ENCODE measurements at regions not wholly inside any gene's neighbourhood (a gene's known extent, or its start where the extent isn't known, plus 50 kb on each side); places are given as distances from the start of the nearest gene placed in this dataset.
A peak's percentile ranks its signal among the peaks of the same experiment; 100 is the strongest.

GRCh38 chr17:77471984-77472461 is 331.3 kb downstream of the SEC14L1 start:
- 0% methylated on average over 3 of the region's 12 CpGs for WGBS (ENCODE audit: insufficient coverage)
- H3K4me3 ChIP-seq (ENCODE audit: low read length) = no peak overlapping the region
- peak overlapping the region; percentile 84 for H3K27ac ChIP-seq (ENCODE audit: low read length)
- H3K4me1 ChIP-seq (ENCODE audit: control insufficient read depth, insufficient read depth, low read length) = peaks cover 84% of the 10 kb centered on the region
- DNase-seq = peak; percentile 86
- H3K36me3 ChIP-seq (ENCODE audit: control insufficient read depth, insufficient read depth, low read length) = peaks cover 9% of the 10 kb centered on the region
- no peaks in the 10 kb centered on the region for H3K9me3 ChIP-seq (replicated peaks; ENCODE audit: control insufficient read depth, low read depth, low read length)
- H3K27me3 ChIP-seq (ENCODE audit: control insufficient read depth, insufficient read depth, low read length) = no peaks in the 10 kb centered on the region

- peaks cover 9% of the 10 kb centered on the region for H3K36me3 ChIP-seq (ENCODE audit: control insufficient read depth, insufficient read depth, low read length)
- peaks cover 84% of the 10 kb centered on the region for H3K4me1 ChIP-seq (ENCODE audit: control insufficient read depth, insufficient read depth, low read length)
- peak overlapping the region; percentile 84 for H3K27ac ChIP-seq (ENCODE audit: low read length)
- H3K9me3 ChIP-seq (replicated peaks; ENCODE audit: control insufficient read depth, low read depth, low read length) = no peaks in the 10 kb centered on the region
- DNase-seq = peak; percentile 72
- WGBS (ENCODE audit: insufficient coverage) = 16% methylated on average over 7 of the region's 10 CpGs
- H3K4me3 ChIP-seq (ENCODE audit: low read length) = no peak overlapping the region
- H3K27me3 ChIP-seq (ENCODE audit: control insufficient read depth, insufficient read depth, low read length) = no peaks in the 10 kb centered on the region
These were observed 331.9 kb downstream of the SEC14L1 start for GRCh38 chr17:77472468-77473310.

- peaks cover 9% of the 10 kb centered on the region for H3K36me3 ChIP-seq (ENCODE audit: control insufficient read depth, insufficient read depth, low read length)
- H3K27me3 ChIP-seq (ENCODE audit: control insufficient read depth, insufficient read depth, low read length) = no peaks in the 10 kb centered on the region
- H3K27ac ChIP-seq (ENCODE audit: low read length) = no peak overlapping the region
- H3K4me3 ChIP-seq (ENCODE audit: low read length) = no peak overlapping the region
- 62% methylated on average over 1 of the region's 6 CpGs for WGBS (ENCODE audit: insufficient coverage)
- peaks cover 86% of the 10 kb centered on the region for H3K4me1 ChIP-seq (ENCODE audit: control insufficient read depth, insufficient read depth, low read length)
- DNase-seq = no peak
- H3K9me3 ChIP-seq (replicated peaks; ENCODE audit: control insufficient read depth, low read depth, low read length) = no peaks in the 10 kb centered on the region
These were observed 333.0 kb downstream of the SEC14L1 start for GRCh38 chr17:77473615-77474226.

- H3K27ac ChIP-seq (ENCODE audit: low read length) = no peak overlapping the region
- peaks cover 90% of the 10 kb centered on the region for H3K4me1 ChIP-seq (ENCODE audit: control insufficient read depth, insufficient read depth, low read length)
- H3K27me3 ChIP-seq (ENCODE audit: control insufficient read depth, insufficient read depth, low read length) = no peaks in the 10 kb centered on the region
- peaks cover 11% of the 10 kb centered on the region for H3K36me3 ChIP-seq (ENCODE audit: control insufficient read depth, insufficient read depth, low read length)
- no peak overlapping the region for H3K4me3 ChIP-seq (ENCODE audit: low read length)
- WGBS (ENCODE audit: insufficient coverage) = 42% methylated on average over 4 of the region's 12 CpGs
- H3K9me3 ChIP-seq (replicated peaks; ENCODE audit: control insufficient read depth, low read depth, low read length) = no peaks in the 10 kb centered on the region
- DNase-seq = no peak
These were observed 333.7 kb downstream of the SEC14L1 start for GRCh38 chr17:77474292-77474988.

DNA sequence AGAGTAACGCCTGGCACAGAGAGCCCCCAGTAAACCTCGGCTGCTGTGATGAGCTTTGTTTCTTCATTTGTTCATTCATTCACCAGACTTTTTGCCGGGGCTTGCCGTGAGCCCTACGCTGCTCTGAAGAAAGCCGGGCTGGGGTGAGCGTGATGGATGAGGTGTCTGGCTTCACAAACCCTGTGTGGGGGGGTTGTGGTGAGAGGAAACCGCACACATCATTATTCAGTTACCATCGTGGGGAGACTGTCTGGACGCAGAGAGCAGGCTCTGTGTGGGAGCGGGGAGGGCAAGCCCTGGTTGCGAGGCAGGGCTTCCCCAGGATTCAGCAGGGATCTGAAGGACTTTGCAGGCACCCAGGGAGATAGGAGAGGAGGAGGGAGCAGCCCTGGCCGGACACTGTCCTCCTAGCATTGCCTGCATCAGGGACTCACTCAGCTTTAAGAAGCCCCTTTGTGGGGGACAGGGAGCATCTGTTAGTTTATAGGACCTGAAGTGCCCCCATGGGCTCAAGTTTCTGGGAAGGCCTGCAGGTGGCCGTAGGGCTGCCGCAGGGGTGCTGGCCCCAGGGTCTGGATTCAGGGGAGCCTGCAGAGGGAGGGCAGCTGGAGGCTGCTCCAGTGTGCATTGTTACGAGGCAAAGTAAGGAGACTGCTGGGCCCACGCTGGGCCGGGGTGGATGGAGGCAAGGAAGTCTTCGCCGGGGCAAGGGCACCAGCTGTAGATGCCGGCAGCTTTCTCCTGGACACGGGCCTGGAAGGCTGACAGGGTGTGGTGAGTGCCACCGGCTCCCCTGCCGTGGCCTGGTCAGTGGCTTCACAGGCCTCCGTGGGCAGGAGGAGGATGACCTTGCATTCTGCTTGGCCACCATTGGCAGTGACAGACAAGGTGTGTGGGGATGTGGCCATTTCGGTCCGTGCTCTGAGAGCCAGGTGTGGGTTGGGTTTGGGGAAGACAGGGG is 334.5 kb downstream of the SEC14L1 start:
- WGBS (ENCODE audit: insufficient coverage) = 49% methylated on average over 23 of the region's 27 CpGs
- Histone ChIP-seq H3K27me3 (ENCODE audit: control insufficient read depth, insufficient read depth, low read length) (no peaks in the 10 kb centered on the region), H3K4me1 (ENCODE audit: control insufficient read depth, insufficient read depth, low read length) (peaks cover 95% of the 10 kb centered on the region), H3K4me3 (ENCODE audit: low read length) (no peak overlapping the region), H3K36me3 (ENCODE audit: control insufficient read depth, insufficient read depth, low read length) (peaks cover 8% of the 10 kb centered on the region), H3K9me3 (replicated peaks; ENCODE audit: control insufficient read depth, low read depth, low read length) (no peaks in the 10 kb centered on the region), H3K27ac (ENCODE audit: low read length) (no peak overlapping the region)
- DNase-seq = no peak

DNA sequence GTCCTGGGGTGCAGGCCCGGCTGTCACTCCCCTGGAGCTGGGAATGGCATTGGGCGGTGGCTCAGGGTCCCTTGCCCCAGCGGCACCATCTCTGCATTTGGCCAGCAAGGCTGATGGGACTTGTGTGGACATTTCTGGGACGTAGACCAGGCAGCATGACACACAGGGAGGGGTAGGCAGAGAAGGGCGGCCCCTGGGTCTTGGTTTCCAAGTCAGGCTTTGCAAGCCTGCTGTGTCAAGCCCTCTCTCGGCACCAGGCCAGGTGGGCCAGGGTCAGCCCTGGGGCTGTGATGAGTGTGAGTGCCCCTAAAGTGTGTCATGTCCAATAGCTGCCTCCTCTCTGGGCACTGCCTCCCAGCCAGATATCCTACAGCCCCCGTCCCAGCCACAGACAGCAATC is 335.2 kb downstream of the SEC14L1 start:
- H3K4me1 ChIP-seq (ENCODE audit: control insufficient read depth, insufficient read depth, low read length) = peaks cover 96% of the 10 kb centered on the region
- no peak for DNase-seq
- H3K4me3 ChIP-seq (ENCODE audit: low read length) = no peak overlapping the region
- peak overlapping the region; percentile 80 for H3K27ac ChIP-seq (ENCODE audit: low read length)
- H3K36me3 ChIP-seq (ENCODE audit: control insufficient read depth, insufficient read depth, low read length) = peaks cover 3% of the 10 kb centered on the region
- no peaks in the 10 kb centered on the region for H3K27me3 ChIP-seq (ENCODE audit: control insufficient read depth, insufficient read depth, low read length)
- 86% methylated on average over 5 of the region's 7 CpGs for whole genome bisulfite sequencing (ENCODE audit: insufficient coverage)
- H3K9me3 ChIP-seq (replicated peaks; ENCODE audit: control insufficient read depth, low read depth, low read length) = no peaks in the 10 kb centered on the region

DNA sequence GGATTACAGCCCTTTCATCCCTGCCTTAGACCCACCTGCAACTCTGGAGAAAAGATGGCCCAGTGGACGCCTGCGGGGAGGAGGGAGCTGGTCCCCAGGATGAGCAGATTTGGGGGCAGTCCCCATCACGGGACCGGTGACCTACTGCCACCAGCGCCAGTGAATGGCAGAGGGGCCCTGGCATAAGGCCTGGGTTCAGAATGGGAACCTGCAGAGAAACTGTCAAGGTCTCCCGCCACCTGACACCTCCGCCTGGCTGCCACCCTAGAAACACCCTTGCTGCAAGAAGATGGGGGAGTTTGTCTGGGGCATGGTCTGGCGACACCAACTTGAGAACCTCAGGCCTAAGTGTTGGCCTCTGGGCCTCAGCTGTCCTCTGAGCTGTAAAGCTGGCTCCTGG is 335.7 kb downstream of the SEC14L1 start:
- H3K4me3 ChIP-seq (ENCODE audit: low read length) = no peak overlapping the region
- no peak for DNase-seq
- no peaks in the 10 kb centered on the region for H3K9me3 ChIP-seq (replicated peaks; ENCODE audit: control insufficient read depth, low read depth, low read length)
- H3K27me3 ChIP-seq (ENCODE audit: control insufficient read depth, insufficient read depth, low read length) = no peaks in the 10 kb centered on the region
- H3K36me3 ChIP-seq (ENCODE audit: control insufficient read depth, insufficient read depth, low read length) = peaks cover 5% of the 10 kb centered on the region
- H3K27ac ChIP-seq (ENCODE audit: low read length) = peak overlapping the region; percentile 80
- peaks cover 96% of the 10 kb centered on the region for H3K4me1 ChIP-seq (ENCODE audit: control insufficient read depth, insufficient read depth, low read length)
- WGBS (ENCODE audit: insufficient coverage) = 84% methylated on average over 8 of the region's 8 CpGs

DNA sequence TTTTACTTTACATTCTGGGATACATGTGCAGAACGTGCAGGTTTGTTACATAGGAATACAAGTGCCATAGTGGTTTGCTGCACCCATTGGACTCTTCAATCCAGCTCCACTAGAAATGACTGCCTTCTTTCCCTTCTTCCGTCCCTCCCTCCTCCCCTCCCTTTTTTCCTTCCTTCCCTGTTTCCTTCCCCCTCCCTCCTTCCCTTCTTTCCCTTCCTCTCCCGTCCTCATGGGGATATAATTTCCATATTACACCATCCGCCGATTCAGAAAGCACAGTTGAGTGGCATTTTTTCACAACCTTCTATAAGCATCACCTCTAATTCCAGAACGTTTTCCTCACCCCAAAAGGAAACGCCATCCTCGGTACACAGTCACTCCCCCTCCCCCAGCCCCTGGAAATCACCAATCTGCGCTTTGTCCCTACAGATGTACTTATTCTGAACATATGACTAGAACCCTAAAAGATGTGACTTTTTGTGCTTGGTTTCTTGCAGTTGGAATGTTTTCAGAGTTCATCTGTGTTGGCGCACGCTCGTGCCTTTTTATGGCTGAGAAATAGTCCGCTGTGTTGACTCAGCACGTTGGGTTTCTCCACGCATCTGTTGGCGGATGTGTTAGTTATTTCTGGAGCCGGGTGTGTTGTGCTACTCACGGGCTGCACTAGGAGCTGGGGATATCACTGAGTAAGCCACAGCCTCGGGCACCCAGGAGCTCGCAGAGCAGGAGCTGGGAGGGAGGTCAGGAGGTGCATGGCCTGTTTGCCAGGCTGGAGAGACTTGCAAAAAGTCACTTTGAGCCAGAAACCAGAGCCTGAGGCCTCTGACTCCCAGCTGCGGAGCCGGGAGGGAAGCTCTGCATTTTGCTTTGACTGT is 336.4 kb downstream of the SEC14L1 start:
- Histone ChIP-seq H3K27me3 (ENCODE audit: control insufficient read depth, insufficient read depth, low read length) (no peaks in the 10 kb centered on the region), H3K4me3 (ENCODE audit: low read length) (no peak overlapping the region), H3K9me3 (replicated peaks; ENCODE audit: control insufficient read depth, low read depth, low read length) (no peaks in the 10 kb centered on the region), H3K27ac (ENCODE audit: low read length) (peak overlapping the region; percentile 80), H3K4me1 (ENCODE audit: control insufficient read depth, insufficient read depth, low read length) (peaks cover 96% of the 10 kb centered on the region), H3K36me3 (ENCODE audit: control insufficient read depth, insufficient read depth, low read length) (peaks cover 11% of the 10 kb centered on the region)
- peak; percentile 94 for DNase-seq
- WGBS (ENCODE audit: insufficient coverage) = 8% methylated on average over 17 of the region's 22 CpGs

- H3K27ac ChIP-seq (ENCODE audit: low read length) = no peak overlapping the region
These were observed 337.5 kb downstream of the SEC14L1 start for GRCh38 chr17:77478281-77478680.

More at GRCh38 chr17:77478281-77478680, 337.5 kb downstream of the SEC14L1 start:
- WGBS (ENCODE audit: insufficient coverage) = 85% methylated on average over 7 of the region's 16 CpGs
- Histone ChIP-seq H3K27me3 (ENCODE audit: control insufficient read depth, insufficient read depth, low read length) (no peaks in the 10 kb centered on the region), H3K4me3 (ENCODE audit: low read length) (no peak overlapping the region), H3K36me3 (ENCODE audit: control insufficient read depth, insufficient read depth, low read length) (peaks cover 22% of the 10 kb centered on the region), H3K4me1 (ENCODE audit: control insufficient read depth, insufficient read depth, low read length) (peaks cover 93% of the 10 kb centered on the region), H3K9me3 (replicated peaks; ENCODE audit: control insufficient read depth, low read depth, low read length) (no peaks in the 10 kb centered on the region)
- DNase-seq = no peak

Measured in muscle of leg (tissue), 3 donors.